ENCODE measurements at regions not wholly inside any gene's neighbourhood (a gene's known extent, or its start where the extent isn't known, plus 50 kb on each side); places are given as distances from the start of the nearest gene placed in this dataset.

- TF ChIP-seq, protein P1, sequence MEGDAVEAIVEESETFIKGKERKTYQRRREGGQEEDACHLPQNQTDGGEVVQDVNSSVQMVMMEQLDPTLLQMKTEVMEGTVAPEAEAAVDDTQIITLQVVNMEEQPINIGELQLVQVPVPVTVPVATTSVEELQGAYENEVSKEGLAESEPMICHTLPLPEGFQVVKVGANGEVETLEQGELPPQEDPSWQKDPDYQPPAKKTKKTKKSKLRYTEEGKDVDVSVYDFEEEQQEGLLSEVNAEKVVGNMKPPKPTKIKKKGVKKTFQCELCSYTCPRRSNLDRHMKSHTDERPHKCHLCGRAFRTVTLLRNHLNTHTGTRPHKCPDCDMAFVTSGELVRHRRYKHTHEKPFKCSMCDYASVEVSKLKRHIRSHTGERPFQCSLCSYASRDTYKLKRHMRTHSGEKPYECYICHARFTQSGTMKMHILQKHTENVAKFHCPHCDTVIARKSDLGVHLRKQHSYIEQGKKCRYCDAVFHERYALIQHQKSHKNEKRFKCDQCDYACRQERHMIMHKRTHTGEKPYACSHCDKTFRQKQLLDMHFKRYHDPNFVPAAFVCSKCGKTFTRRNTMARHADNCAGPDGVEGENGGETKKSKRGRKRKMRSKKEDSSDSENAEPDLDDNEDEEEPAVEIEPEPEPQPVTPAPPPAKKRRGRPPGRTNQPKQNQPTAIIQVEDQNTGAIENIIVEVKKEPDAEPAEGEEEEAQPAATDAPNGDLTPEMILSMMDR (IDR thresholded peaks at IDR 0.05): no peak
- no peak for TF ChIP-seq POLR2A (IDR thresholded peaks at IDR 0.05)
Measured at GRCh38 chr15:47650564-47650963, 66.7 kb upstream of the SEMA6D start.

All from lower leg skin (tissue), 3 donors.